ENCODE measurements at regions not wholly inside any gene's neighbourhood (a gene's known extent, or its start where the extent isn't known, plus 50 kb on each side); places are given as distances from the start of the nearest gene placed in this dataset.

DNA sequence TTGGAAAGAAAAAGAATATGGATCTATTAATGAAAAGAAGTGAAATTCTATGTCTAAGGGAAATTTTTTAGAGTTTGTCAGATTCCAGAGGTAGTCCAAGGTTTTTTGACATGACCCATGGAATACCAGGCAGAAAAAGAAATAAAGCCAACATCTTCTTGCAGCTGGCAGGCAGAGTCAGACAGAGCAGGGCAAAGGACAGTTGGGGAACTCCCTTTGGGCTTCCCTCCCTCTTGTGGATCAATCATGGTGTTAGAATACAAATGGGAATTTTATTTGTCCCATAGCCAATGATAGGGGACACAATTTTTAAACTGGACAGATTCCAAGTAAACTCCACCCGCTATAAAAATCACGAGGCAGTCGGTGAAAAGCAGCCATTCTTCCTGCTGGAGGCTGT, 92.1 kb upstream of the TAB2 start:
- TF ChIP-seq, protein P1, sequence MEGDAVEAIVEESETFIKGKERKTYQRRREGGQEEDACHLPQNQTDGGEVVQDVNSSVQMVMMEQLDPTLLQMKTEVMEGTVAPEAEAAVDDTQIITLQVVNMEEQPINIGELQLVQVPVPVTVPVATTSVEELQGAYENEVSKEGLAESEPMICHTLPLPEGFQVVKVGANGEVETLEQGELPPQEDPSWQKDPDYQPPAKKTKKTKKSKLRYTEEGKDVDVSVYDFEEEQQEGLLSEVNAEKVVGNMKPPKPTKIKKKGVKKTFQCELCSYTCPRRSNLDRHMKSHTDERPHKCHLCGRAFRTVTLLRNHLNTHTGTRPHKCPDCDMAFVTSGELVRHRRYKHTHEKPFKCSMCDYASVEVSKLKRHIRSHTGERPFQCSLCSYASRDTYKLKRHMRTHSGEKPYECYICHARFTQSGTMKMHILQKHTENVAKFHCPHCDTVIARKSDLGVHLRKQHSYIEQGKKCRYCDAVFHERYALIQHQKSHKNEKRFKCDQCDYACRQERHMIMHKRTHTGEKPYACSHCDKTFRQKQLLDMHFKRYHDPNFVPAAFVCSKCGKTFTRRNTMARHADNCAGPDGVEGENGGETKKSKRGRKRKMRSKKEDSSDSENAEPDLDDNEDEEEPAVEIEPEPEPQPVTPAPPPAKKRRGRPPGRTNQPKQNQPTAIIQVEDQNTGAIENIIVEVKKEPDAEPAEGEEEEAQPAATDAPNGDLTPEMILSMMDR (conservative IDR thresholded peaks at IDR 0.05; ENCODE audit: low read length): no peak
- TF ChIP-seq EZH2phosphoT487 (IDR thresholded peaks at IDR 0.05; ENCODE audit: borderline replicate concordance): no peak
